ENCODE measurements at regions not wholly inside any gene's neighbourhood (a gene's known extent, or its start where the extent isn't known, plus 50 kb on each side); places are given as distances from the start of the nearest gene placed in this dataset.

DNA sequence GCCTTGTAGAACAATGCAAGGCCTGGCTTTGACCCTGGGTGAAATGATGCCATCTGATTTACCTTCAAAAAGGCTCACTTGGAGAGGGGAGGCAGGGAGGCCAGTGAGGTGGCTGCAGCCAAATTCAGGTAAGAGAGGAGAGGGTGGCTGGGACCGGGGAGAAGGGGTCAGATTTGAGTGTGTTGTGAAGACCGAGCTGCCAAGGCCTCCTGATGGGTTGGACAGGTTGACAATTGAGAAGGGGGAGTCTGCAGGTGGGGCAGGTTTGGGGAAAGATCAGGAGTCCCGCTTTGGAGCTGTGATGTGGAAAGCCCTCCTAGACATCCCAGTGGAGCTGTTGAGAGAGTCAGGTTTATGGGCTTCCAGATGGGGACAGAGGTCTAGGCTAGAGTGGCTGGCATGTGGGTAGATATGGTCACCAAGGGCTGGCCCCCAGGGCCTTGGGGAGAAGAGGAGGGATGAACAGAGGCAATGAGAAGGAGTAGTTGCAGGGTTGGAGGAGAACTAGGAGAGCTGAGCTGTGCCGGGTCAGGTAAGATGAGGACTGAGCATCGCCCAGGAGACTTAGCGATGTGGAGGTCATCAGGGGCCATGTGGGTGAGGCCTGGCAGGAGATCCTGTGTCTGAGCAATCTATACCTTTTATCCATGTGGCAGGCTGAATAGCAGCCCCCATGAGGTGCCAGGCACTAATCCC lies 70.5 kb upstream of the TOX2 start:
- WGBS (ENCODE audit: insufficient coverage): 97% methylated on average over 5 of the region's 6 CpGs
- Histone ChIP-seq H3K9me3 (no peaks in the 10 kb centered on the region), H3K27me3 (replicated peaks in 1 of 2; ENCODE audit: control insufficient read depth in 2 of 2, extremely low read depth in 1 of 2, insufficient read depth in 2 of 2, low read length in 1 of 2) (peaks cover 0 to 8% of the 10 kb centered on the region in 2 experiments), H3K4me1 (ENCODE audit: control insufficient read depth in 1 of 2, extremely low read depth in 1 of 2, insufficient read depth in 2 of 2, low read length in 2 of 2) (peaks cover 2 to 14% of the 10 kb centered on the region in 2 experiments), H3K27ac (ENCODE audit: low read length) (no peak overlapping the region), H3K4me3 (ENCODE audit: control insufficient read depth in 1 of 2, extremely low read depth in 1 of 2, low read length in 1 of 2) (no peak overlapping the region), H3K36me3 (ENCODE audit: control insufficient read depth in 2 of 2, extremely low read depth in 1 of 2, insufficient read depth in 1 of 2, low read length in 1 of 2) (no peaks in the 10 kb centered on the region)
- Mint-ChIP-seq H3K4me3 (no peak overlapping the region), H3K36me3 (no peaks in the 10 kb centered on the region), H3K4me1 (peaks cover 22 to 35% (median 23%) of the 10 kb centered on the region in 3 donors), H3K27me3 (peaks cover 0 to 5% of the 10 kb centered on the region in 2 donors), H3K9me3 (no peaks in the 10 kb centered on the region), H3K27ac (no peak overlapping the region)
- no peak for DNase-seq
- POLR2A ChIA-PET: no interaction called here
- no peak for ATAC-seq (replicated peaks in 1 of 4)
- CTCF ChIA-PET: no interaction called here

DNA sequence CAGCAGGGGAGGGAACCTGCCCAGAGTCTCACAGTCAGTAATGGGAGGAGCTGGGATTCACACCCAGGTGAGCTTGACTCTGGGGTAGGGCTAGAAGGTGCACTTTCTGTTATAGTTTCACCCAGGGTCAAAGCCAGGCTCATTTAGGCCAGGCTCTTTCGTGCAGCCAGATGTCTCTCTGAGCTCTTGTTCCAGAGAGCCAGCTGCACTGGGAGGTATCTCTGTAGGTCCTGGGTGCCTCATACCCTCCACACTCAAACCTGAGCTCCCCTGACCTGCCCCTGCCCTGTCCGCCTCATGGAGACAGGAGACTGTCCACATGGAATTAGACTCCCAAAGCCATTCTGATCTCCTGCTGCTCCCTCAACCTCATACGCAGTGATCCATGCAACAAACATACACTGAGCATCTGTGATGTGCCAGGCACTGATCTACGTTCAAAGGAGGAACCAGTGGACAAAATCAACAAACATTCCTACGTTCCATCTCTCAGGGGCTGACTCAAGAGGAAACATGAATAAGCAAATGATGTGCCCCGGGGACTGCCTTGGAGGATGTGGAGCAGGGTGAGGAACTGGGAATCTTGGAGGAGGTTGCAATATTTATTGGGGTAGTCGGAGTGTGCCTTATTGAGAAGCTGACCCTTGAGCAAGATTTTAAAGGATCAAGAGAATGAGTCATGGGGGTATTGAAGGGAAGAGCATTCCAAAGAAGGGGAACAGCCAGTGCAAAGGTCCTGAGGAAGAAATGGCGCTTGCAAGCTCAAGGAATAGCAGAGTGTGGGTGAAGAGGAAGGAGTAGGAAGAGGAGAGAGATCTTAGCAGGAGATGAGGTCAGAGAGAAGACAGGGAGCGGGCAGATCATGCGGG lies 71.3 kb upstream of the TOX2 start:
- Histone ChIP-seq H3K27me3 (replicated peaks in 1 of 2; ENCODE audit: control insufficient read depth in 2 of 2, extremely low read depth in 1 of 2, insufficient read depth in 2 of 2, low read length in 1 of 2) (peaks cover 0 to 10% of the 10 kb centered on the region in 2 experiments), H3K27ac (ENCODE audit: low read length) (no peak overlapping the region), H3K4me1 (ENCODE audit: control insufficient read depth in 1 of 2, extremely low read depth in 1 of 2, insufficient read depth in 2 of 2, low read length in 2 of 2) (peaks cover 2 to 21% of the 10 kb centered on the region in 2 experiments), H3K4me3 (ENCODE audit: control insufficient read depth in 1 of 2, extremely low read depth in 1 of 2, low read length in 1 of 2) (no peak overlapping the region), H3K36me3 (ENCODE audit: control insufficient read depth in 2 of 2, extremely low read depth in 1 of 2, insufficient read depth in 1 of 2, low read length in 1 of 2) (no peaks in the 10 kb centered on the region), H3K9me3 (no peaks in the 10 kb centered on the region)
- Mint-ChIP-seq H3K4me1 (peaks cover 25 to 42% (median 30%) of the 10 kb centered on the region in 3 donors), H3K4me3 (no peak overlapping the region), H3K27me3 (peaks cover 0 to 5% of the 10 kb centered on the region in 2 donors), H3K9me3 (no peaks in the 10 kb centered on the region), H3K36me3 (no peaks in the 10 kb centered on the region), H3K27ac (no peak overlapping the region)
- DNase-seq (no peak), ATAC-seq (replicated peaks in 1 of 4) (no peak)
- WGBS (ENCODE audit: insufficient coverage): 91% methylated on average over 9 of the region's 10 CpGs
- POLR2A ChIA-PET: no interaction called here
- CTCF ChIA-PET: interaction anchor here in 1 of 2 donors (0.6 kb wide), 1 partner anchor 241 kb away, joined by 4 read pairs; no protein-coding TSS in a partner anchor

DNA sequence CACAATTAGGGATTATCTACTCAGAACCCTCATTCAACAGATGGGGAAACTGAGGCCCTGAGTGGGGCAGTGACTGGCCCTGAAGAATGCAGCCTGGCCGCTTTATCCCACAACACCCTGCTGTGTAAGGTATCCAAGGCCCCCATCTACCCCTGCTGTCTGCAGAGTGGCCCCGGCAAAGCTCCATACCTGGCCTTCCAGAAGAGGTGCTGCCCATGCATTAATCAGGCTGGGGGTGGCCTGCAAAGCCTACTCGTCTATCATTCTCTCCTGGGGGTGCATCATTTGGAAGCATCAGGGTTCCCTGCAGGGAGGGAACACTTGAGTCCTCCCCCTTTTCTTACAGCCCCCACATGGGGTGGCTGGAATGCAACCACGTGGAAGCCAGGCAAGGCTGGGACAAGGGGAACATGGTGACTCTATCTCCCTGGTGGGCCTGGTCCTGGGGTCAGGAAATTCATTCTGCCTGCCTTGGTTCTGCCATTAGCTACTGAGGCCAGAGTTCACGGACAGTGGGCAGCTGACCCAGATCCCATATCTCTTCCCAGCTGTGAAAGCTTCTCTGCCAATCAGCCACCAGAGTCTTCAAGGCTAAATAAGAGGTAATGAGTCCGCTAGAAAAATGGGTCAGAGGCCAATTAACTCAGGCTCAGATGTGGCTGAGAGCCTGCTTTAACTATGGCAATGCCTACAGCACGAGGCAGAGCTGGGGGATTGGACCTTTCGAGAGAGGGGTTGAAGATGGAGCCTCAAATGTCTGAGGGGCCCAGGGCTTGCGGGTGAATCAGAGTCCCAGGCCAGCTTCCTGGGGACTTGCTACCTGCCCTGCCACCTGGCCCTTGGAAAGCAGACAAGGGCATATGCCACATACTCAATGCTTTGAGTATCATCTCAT lies 72.3 kb upstream of the TOX2 start:
- peaks cover 0 to 10% of the 10 kb centered on the region in 2 donors for H3K27me3 Mint-ChIP-seq
- DNase-seq (no peak), ATAC-seq (replicated peaks in 1 of 4) (no peak)
- H3K36me3 ChIP-seq (ENCODE audit: control insufficient read depth in 2 of 2, extremely low read depth in 1 of 2, insufficient read depth in 1 of 2, low read length in 1 of 2): no peaks in the 10 kb centered on the region
- no peaks in the 10 kb centered on the region for H3K9me3 ChIP-seq
- H3K9me3 Mint-ChIP-seq: no peaks in the 10 kb centered on the region
- H3K4me1 Mint-ChIP-seq: peaks cover 34 to 49% (median 37%) of the 10 kb centered on the region in 3 donors
- ChIA-PET CTCF (interaction anchor here in 1 of 2 donors (0.6 kb wide), 1 partner anchor 96 kb away, joined by 3 read pairs; no protein-coding TSS in a partner anchor), POLR2A (no interaction called here)
- 97% methylated on average over 6 of the region's 9 CpGs for WGBS (ENCODE audit: insufficient coverage)
- H3K4me3 Mint-ChIP-seq: no peak overlapping the region
- no peak overlapping the region for H3K4me3 ChIP-seq (ENCODE audit: control insufficient read depth in 1 of 2, extremely low read depth in 1 of 2, low read length in 1 of 2)
- peaks cover 2 to 29% of the 10 kb centered on the region in 2 experiments for H3K4me1 ChIP-seq (ENCODE audit: control insufficient read depth in 1 of 2, extremely low read depth in 1 of 2, insufficient read depth in 2 of 2, low read length in 2 of 2)
- H3K36me3 Mint-ChIP-seq: no peaks in the 10 kb centered on the region
- no peak overlapping the region for H3K27ac Mint-ChIP-seq
- no peak overlapping the region for H3K27ac ChIP-seq (ENCODE audit: low read length)
- peaks cover 0 to 19% of the 10 kb centered on the region in 2 experiments for H3K27me3 ChIP-seq (replicated peaks in 1 of 2; ENCODE audit: control insufficient read depth in 2 of 2, extremely low read depth in 1 of 2, insufficient read depth in 2 of 2, low read length in 1 of 2)

DNA sequence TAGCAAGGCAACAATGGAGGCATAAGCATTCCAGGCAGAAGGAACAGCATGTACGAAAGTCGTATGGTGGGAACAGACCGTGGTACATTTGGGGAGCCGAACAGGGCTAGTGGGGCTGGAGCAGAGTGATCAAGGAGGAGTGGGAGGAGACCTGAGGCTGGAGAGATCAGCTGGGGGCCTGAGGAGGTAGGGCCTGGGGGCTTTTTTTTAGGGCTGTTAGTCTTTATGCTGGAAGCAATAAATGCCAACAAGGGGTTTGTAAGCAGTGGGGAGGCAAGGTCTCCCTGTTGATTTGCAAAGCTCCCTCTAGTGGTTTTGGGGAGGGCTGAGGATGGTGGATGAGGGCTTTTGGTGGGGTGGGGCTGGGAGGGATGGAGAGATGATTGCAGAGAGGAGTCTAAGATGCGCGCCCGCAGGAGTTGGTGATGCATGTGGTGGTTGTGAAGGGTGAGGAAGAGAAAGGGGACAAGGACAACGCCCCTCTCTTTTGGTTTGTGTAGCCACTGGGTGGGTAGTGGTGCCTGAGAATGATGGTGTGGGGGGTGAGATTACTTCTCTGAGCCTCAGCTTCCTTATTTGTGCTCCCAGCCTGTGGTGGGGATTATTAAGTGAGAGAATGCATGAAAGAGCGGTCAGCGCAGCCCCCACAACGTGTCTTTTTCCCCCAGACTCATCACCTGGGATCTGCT lies 74.1 kb upstream of the TOX2 start:
- H3K27ac Mint-ChIP-seq: no peak overlapping the region
- peak; percentile 45 to 62 (median 58) for ATAC-seq (replicated peaks in 1 of 4)
- Histone ChIP-seq H3K36me3 (ENCODE audit: control insufficient read depth in 2 of 2, extremely low read depth in 1 of 2, insufficient read depth in 1 of 2, low read length in 1 of 2) (no peaks in the 10 kb centered on the region), H3K27me3 (replicated peaks in 1 of 2; ENCODE audit: control insufficient read depth in 2 of 2, extremely low read depth in 1 of 2, insufficient read depth in 2 of 2, low read length in 1 of 2) (peaks cover 0 to 21% of the 10 kb centered on the region in 2 experiments), H3K9me3 (no peaks in the 10 kb centered on the region), H3K27ac (ENCODE audit: low read length) (no peak overlapping the region), H3K4me3 (ENCODE audit: control insufficient read depth in 1 of 2, extremely low read depth in 1 of 2, low read length in 1 of 2) (no peak overlapping the region), H3K4me1 (ENCODE audit: control insufficient read depth in 1 of 2, extremely low read depth in 1 of 2, insufficient read depth in 2 of 2, low read length in 2 of 2) (peaks cover 0 to 29% of the 10 kb centered on the region in 2 experiments)
- ChIA-PET POLR2A (no interaction called here), CTCF (interaction anchor here (0.6 kb wide), 2 partner anchors 53 to 178 kb away, joined by 3 read pairs; no protein-coding TSS in a partner anchor)
- H3K9me3 Mint-ChIP-seq: no peaks in the 10 kb centered on the region
- H3K27me3 Mint-ChIP-seq: peaks cover 0 to 10% of the 10 kb centered on the region in 2 donors
- peak in 30 of 35 experiments; percentile 6 to 57 (median 23) for DNase-seq
- no peak overlapping the region for H3K4me3 Mint-ChIP-seq
- H3K4me1 Mint-ChIP-seq: peaks cover 26 to 43% (median 37%) of the 10 kb centered on the region in 3 donors
- WGBS (ENCODE audit: insufficient coverage): 44% methylated on average over 7 of the region's 11 CpGs
- H3K36me3 Mint-ChIP-seq: no peaks in the 10 kb centered on the region

DNA sequence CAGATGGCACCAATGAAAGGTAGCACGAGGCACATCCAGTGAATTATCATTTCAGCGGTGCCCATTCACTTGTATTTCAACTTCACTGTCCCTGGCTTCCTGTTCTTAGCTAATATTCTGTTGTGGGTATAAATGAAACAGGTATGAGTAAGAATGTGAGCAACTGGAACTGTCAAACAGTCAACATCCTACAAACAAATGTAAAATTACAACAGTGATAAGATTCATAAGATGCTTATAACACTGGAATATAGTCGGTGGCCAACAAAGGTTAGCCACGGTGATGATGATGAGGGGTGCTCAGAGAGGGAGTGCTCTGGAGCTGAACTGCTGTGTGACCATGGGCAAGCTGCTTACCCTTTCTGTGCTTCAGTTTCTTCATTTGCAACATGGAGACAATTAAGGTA lies 74.9 kb upstream of the TOX2 start:
- Histone ChIP-seq H3K27ac (ENCODE audit: low read length) (no peak overlapping the region), H3K4me1 (ENCODE audit: control insufficient read depth in 1 of 2, extremely low read depth in 1 of 2, insufficient read depth in 2 of 2, low read length in 2 of 2) (peaks cover 0 to 26% of the 10 kb centered on the region in 2 experiments), H3K9me3 (no peaks in the 10 kb centered on the region), H3K27me3 (replicated peaks in 1 of 2; ENCODE audit: control insufficient read depth in 2 of 2, extremely low read depth in 1 of 2, insufficient read depth in 2 of 2, low read length in 1 of 2) (peaks cover 0 to 21% of the 10 kb centered on the region in 2 experiments), H3K4me3 (ENCODE audit: control insufficient read depth in 1 of 2, extremely low read depth in 1 of 2, low read length in 1 of 2) (no peak overlapping the region), H3K36me3 (ENCODE audit: control insufficient read depth in 2 of 2, extremely low read depth in 1 of 2, insufficient read depth in 1 of 2, low read length in 1 of 2) (no peaks in the 10 kb centered on the region)
- POLR2A ChIA-PET: no interaction called here
- ATAC-seq (replicated peaks in 1 of 4) (no peak), DNase-seq (no peak)
- CTCF ChIA-PET: no interaction called here
- H3K27ac Mint-ChIP-seq: no peak overlapping the region
- no peak overlapping the region for H3K4me3 Mint-ChIP-seq
- 17% methylated on average over 2 of the region's 4 CpGs for WGBS (ENCODE audit: insufficient coverage)
- H3K27me3 Mint-ChIP-seq: peaks cover 0 to 10% of the 10 kb centered on the region in 2 donors
- no peaks in the 10 kb centered on the region for H3K9me3 Mint-ChIP-seq
- H3K36me3 Mint-ChIP-seq: no peaks in the 10 kb centered on the region
- H3K4me1 Mint-ChIP-seq: peaks cover 21 to 36% (median 31%) of the 10 kb centered on the region in 3 donors
